CD14-positive monocyte (primary cell): ENCODE measurements at regions not wholly inside any gene's neighbourhood (a gene's known extent, or its start where the extent isn't known, plus 50 kb on each side); places are given as distances from the start of the nearest gene placed in this dataset.

ENCODE experiments used
- DNase-seq, 3 donors: peaks; one replicate each; pipeline ENCODE4 v3.0.0-alpha.2; 2011 to 2022
- H2AFZ ChIP-seq: 2 replicates; pipeline ENCODE4 v1.6.0; 2012; ENCODE audit warnings: mild to moderate bottlenecking, low read depth, low read length, inconsistent platforms; ENCODE audit not compliant: insufficient read depth, poor library complexity, severe bottlenecking
- H3K27ac ChIP-seq, 2 donors: 1 replicate in 1 of 2; 2 replicates in 1 of 2; pipeline ENCODE4 v1.5.1; 2012 to 2013; ENCODE audit warnings: low read length in 2 of 2, control low read depth in 1 of 2, inconsistent platforms in 1 of 2, low read depth in 1 of 2, mild to moderate bottlenecking in 1 of 2
- H3K27me3 ChIP-seq, 2 donors: one replicate each; pipeline versions ENCODE4 v1.6.0 to v1.6.1; 2011 to 2013; ENCODE audit warnings: low read length in 2 of 2; ENCODE audit not compliant: control insufficient read depth in 2 of 2, insufficient read depth in 2 of 2
- H3K36me3 ChIP-seq, 2 donors: replicated peaks in 1 of 2; 1 replicate in 1 of 2; 2 replicates in 1 of 2; pipeline versions ENCODE4 v1.5.1 to v1.6.1; 2012 to 2013; ENCODE audit warnings: low read length in 2 of 2, control low read depth in 1 of 2, inconsistent platforms in 1 of 2, mild to moderate bottlenecking in 1 of 2; ENCODE audit not compliant: insufficient read depth in 2 of 2, control insufficient read depth in 1 of 2
- H3K4me1 ChIP-seq, 2 donors: 1 replicate in 1 of 2; 2 replicates in 1 of 2; pipeline versions ENCODE4 v1.5.1 to v1.6.1; 2012 to 2013; ENCODE audit warnings: low read length in 2 of 2, control low read depth in 1 of 2, inconsistent platforms in 1 of 2, mild to moderate bottlenecking in 1 of 2, moderate library complexity in 1 of 2; ENCODE audit not compliant: insufficient read depth in 2 of 2, control insufficient read depth in 1 of 2
- H3K4me2 ChIP-seq: replicated peaks from 2 replicates; pipeline ENCODE3; 2012; ENCODE audit warnings: low read length, moderate library complexity, mild to moderate bottlenecking; ENCODE audit not compliant: poor library complexity, severe bottlenecking; ENCODE audit errors: extremely low read depth
- H3K4me3 ChIP-seq, 3 experiments: fragments of 200-600 bp in 1 of 3; sonication (generic) in 1 of 3; replicated peaks in 1 of 3; 1 replicate in 2 of 3; 2 replicates in 1 of 3; pipeline ENCODE4 v1.5.1; 2011 to 2013; ENCODE audit warnings: low read length in 3 of 3, mild to moderate bottlenecking in 3 of 3, control low read depth in 2 of 3, low read depth in 2 of 3, inconsistent platforms in 1 of 3, moderate library complexity in 1 of 3
- H3K79me2 ChIP-seq: 2 replicates; pipeline ENCODE4 v1.6.0; 2012; ENCODE audit warnings: mild to moderate bottlenecking, control low read depth, inconsistent platforms, low read length, moderate library complexity; ENCODE audit not compliant: insufficient read depth
- H3K9ac ChIP-seq: 2 replicates; pipeline ENCODE4 v1.6.0; 2017; ENCODE audit warnings: low read length, mild to moderate bottlenecking; ENCODE audit not compliant: insufficient read depth, poor library complexity, severe bottlenecking
- H3K9me3 ChIP-seq, 2 donors: replicated peaks in 1 of 2; 1 replicate in 1 of 2; 2 replicates in 1 of 2; pipeline versions ENCODE4 v1.5.1 to v1.6.1; 2012 to 2013; ENCODE audit warnings: low read length in 2 of 2, control low read depth in 1 of 2; ENCODE audit not compliant: control insufficient read depth in 1 of 2, insufficient read depth in 1 of 2
- H4K20me1 ChIP-seq: 2 replicates; pipeline ENCODE4 v1.6.0; 2012; ENCODE audit warnings: mild to moderate bottlenecking, low read length, control low read depth, moderate library complexity; ENCODE audit not compliant: insufficient read depth
- H3K27ac Mint-ChIP-seq, 7 donors: one replicate each; pipeline ENCODE4 v1.8.0; 2020; ENCODE audit warnings: mild to moderate bottlenecking in 7 of 7, mixed read lengths in 7 of 7, moderate library complexity in 6 of 7, inconsistent platforms in 2 of 7
- H3K27me3 Mint-ChIP-seq, 3 donors: one replicate each; pipeline ENCODE4 v1.8.0; 2021 to 2022; ENCODE audit warnings: low read depth in 3 of 3, mild to moderate bottlenecking in 3 of 3, mixed read lengths in 3 of 3, moderate library complexity in 3 of 3, inconsistent platforms in 1 of 3
- H3K36me3 Mint-ChIP-seq, 2 donors: one replicate each; pipeline ENCODE4 v1.8.0; 2020; ENCODE audit warnings: mixed read lengths in 2 of 2, inconsistent platforms in 1 of 2, mild to moderate bottlenecking in 1 of 2
- H3K4me1 Mint-ChIP-seq: one replicate; pipeline ENCODE4 v1.8.0; 2020; ENCODE audit warnings: mild to moderate bottlenecking, mixed read lengths
- H3K4me3 Mint-ChIP-seq, 2 donors: one replicate each; pipeline ENCODE4 v1.8.0; 2020; ENCODE audit warnings: mild to moderate bottlenecking in 2 of 2, mixed read lengths in 2 of 2, moderate library complexity in 1 of 2
- H3K9me3 Mint-ChIP-seq, 7 donors: one replicate each; pipeline ENCODE4 v1.8.0; 2020 to 2022; ENCODE audit warnings: mixed read lengths in 7 of 7, mild to moderate bottlenecking in 6 of 7, moderate library complexity in 6 of 7, inconsistent platforms in 2 of 7
- WGBS: methylation state at CpG from one replicate; pipeline ENCODE4 v1.1.5; 2013; ENCODE audit warnings: missing lambda C conversion rate; ENCODE audit not compliant: insufficient coverage; 5-methylcytosine and 5-hydroxymethylcytosine counted together
- intact Hi-C, 2 donors: fragments of 100-400 bp; cut with micrococcal nuclease; formaldehyde crosslinking; loops; one replicate each; pipeline versions ENCODE4 v1.15.0 to v1.15.1; 2023
- TF ChIP-seq, protein P1 (sequence below): fragments of 200-600 bp; IDR thresholded peaks from one replicate; pipeline ENCODE4 v1.8.0; 2022; ENCODE audit warnings: antibody characterized with exemption, mild to moderate bottlenecking

DNA sequence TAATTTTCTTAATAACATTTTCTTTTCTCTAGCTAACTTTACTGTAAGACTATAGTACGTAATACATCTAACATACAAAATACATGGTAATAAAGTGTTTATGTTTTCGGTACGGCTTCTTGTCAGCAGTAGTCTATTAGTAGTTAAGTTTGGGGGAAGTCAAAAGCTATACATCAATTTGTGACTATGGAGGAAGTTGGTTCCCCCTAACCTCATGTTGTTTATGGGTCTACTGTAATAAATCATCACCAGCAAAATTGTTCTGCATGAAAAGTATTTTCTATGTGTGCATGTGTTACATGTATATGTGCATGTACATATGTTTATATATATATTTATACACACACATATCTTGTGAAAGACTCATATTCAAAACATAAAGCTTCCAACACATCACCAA, 303.0 kb downstream of the TRIB2 start:
- H3K27me3 Mint-ChIP-seq = peaks cover 2 to 4% (median 2%) of the 10 kb centered on the region in 3 donors
- no peak for DNase-seq
- WGBS = no CpG with 5 or more reads among the region's 3 CpGs

DNA sequence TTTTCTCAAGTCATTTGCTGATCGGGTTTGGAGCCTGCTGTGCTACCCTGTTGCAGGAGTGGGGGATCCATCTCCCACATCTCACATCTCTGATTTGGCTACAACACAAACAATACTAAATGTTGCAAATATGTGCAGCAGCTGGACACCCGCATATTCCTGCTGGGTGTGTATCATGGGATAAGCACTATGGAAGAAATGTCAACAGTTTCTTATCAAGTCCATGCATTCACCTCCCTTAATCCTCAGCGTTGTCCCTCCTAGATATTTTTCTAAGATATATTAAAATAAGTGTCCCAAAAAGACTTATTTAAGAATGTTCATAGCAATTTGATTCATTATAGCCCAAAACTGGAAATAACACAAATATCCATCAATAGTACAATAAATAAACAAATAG, 303.7 kb downstream of the TRIB2 start:
- Histone ChIP-seq H3K79me2 (no peaks in the 10 kb centered on the region), H4K20me1 (no peaks in the 10 kb centered on the region), H3K4me3 (no peak overlapping the region), H3K36me3 (no peaks in the 10 kb centered on the region), H3K4me2 (no peak overlapping the region), H3K9ac (no peak overlapping the region), H3K9me3 (no peaks in the 10 kb centered on the region), H3K27ac (no peak overlapping the region), H3K27me3 (no peaks in the 10 kb centered on the region), H2AFZ (no peak overlapping the region), H3K4me1 (no peaks in the 10 kb centered on the region)
- TF ChIP-seq, protein P1, sequence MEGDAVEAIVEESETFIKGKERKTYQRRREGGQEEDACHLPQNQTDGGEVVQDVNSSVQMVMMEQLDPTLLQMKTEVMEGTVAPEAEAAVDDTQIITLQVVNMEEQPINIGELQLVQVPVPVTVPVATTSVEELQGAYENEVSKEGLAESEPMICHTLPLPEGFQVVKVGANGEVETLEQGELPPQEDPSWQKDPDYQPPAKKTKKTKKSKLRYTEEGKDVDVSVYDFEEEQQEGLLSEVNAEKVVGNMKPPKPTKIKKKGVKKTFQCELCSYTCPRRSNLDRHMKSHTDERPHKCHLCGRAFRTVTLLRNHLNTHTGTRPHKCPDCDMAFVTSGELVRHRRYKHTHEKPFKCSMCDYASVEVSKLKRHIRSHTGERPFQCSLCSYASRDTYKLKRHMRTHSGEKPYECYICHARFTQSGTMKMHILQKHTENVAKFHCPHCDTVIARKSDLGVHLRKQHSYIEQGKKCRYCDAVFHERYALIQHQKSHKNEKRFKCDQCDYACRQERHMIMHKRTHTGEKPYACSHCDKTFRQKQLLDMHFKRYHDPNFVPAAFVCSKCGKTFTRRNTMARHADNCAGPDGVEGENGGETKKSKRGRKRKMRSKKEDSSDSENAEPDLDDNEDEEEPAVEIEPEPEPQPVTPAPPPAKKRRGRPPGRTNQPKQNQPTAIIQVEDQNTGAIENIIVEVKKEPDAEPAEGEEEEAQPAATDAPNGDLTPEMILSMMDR = no peak
- H3K4me3 Mint-ChIP-seq = no peak overlapping the region
- H3K27me3 Mint-ChIP-seq = peaks cover 2 to 4% (median 2%) of the 10 kb centered on the region in 3 donors
- H3K36me3 Mint-ChIP-seq = no peaks in the 10 kb centered on the region
- no peak overlapping the region for H3K27ac Mint-ChIP-seq
- H3K4me1 Mint-ChIP-seq = no peaks in the 10 kb centered on the region
- no peak for DNase-seq
- peaks cover 0 to 5% (median 0%) of the 10 kb centered on the region in 7 donors for H3K9me3 Mint-ChIP-seq
- 100% methylated on average over 1 of the region's 3 CpGs for WGBS
- intact Hi-C loops = no loop called here

More for the DNA sequence above, 303.0 kb downstream of the TRIB2 start:
- no peaks in the 10 kb centered on the region for H4K20me1 ChIP-seq
- no peaks in the 10 kb centered on the region for H3K36me3 ChIP-seq
- Mint-ChIP-seq H3K4me3 (no peak overlapping the region), H3K36me3 (no peaks in the 10 kb centered on the region), H3K4me1 (no peaks in the 10 kb centered on the region), H3K27ac (no peak overlapping the region), H3K9me3 (peaks cover 0 to 5% (median 0%) of the 10 kb centered on the region in 7 donors)
- H2AFZ ChIP-seq = no peak overlapping the region
- H3K9me3 ChIP-seq = no peaks in the 10 kb centered on the region
- H3K27me3 ChIP-seq = no peaks in the 10 kb centered on the region
- no peak overlapping the region for H3K27ac ChIP-seq
- TF ChIP-seq, protein P1 = no peak
- no peaks in the 10 kb centered on the region for H3K79me2 ChIP-seq
- no peak overlapping the region for H3K9ac ChIP-seq
- no peak overlapping the region for H3K4me2 ChIP-seq
- intact Hi-C loops = no loop called here
- no peaks in the 10 kb centered on the region for H3K4me1 ChIP-seq
- no peak overlapping the region for H3K4me3 ChIP-seq
